Mammary epithelial cell (primary cell): ENCODE measurements at regions not wholly inside any gene's neighbourhood (a gene's known extent, or its start where the extent isn't known, plus 50 kb on each side); places are given as distances from the start of the nearest gene placed in this dataset.

Source experiments
- EZH2 ChIP-seq: IDR thresholded peaks from 2 replicates; pipeline ENCODE4 v1.6.1; 2012; ENCODE audit warnings: low read length, inconsistent platforms, borderline replicate concordance
- TF ChIP-seq, protein P1 (sequence below), 2 donors: IDR thresholded peaks in 1 of 2; conservative IDR thresholded peaks in 1 of 2; 2 replicates each; pipeline ENCODE4 v1.5.1; 2011 to 2012; ENCODE audit warnings: inconsistent platforms in 2 of 2, low read length in 2 of 2, mild to moderate bottlenecking in 2 of 2, control low read depth in 1 of 2, low read depth in 1 of 2; ENCODE audit not compliant: insufficient read depth in 1 of 2; ENCODE audit errors: extremely low read depth in 1 of 2

DNA sequence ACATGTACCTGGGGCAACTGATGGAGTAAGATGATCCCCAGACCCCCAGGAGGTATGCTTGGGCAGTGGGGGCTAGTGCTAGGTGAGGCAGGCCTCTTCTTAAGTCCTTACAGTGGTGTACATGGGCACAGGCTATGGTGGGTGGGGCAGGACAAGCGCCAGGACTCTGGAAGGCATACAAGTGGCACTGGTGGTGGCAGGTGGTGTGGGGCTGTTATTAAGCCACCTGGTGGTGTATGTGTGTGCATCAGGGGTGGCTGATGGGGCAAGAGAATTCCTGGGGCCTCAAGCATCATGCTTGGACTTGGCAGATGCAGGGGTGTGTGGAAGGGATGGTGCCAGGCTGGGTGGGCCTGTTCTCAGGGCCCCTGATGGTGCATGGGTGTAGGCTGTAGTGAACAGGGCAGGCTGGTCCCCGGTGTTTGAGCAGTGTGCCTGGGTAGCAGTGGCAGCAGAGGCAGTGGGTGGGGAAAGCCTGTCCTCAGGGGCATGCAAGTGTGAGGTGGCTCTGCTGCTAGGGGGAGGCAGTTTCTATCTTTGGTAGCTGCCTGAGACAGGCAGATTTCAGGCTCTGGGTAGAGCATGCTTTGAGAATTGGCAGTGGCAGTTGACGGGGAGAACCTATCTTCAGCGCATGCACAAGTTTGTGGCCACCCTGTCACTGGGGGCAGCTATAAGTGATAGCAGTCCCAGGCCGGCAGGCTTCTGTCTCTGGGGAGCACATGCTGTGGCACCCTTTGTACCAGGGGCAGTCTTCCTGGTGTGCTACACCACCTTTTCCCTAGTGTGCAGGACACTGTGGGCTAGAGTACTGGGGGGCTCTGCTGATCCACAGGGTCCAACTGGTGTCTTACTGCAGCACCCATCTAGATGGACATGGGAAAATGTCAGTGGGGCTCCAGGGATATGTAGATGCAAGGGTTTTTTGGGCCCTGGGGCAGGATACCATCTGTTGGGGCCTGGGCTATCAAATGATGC lies 52.6 kb upstream of the ABCD2 start:
- TF ChIP-seq, protein P1, sequence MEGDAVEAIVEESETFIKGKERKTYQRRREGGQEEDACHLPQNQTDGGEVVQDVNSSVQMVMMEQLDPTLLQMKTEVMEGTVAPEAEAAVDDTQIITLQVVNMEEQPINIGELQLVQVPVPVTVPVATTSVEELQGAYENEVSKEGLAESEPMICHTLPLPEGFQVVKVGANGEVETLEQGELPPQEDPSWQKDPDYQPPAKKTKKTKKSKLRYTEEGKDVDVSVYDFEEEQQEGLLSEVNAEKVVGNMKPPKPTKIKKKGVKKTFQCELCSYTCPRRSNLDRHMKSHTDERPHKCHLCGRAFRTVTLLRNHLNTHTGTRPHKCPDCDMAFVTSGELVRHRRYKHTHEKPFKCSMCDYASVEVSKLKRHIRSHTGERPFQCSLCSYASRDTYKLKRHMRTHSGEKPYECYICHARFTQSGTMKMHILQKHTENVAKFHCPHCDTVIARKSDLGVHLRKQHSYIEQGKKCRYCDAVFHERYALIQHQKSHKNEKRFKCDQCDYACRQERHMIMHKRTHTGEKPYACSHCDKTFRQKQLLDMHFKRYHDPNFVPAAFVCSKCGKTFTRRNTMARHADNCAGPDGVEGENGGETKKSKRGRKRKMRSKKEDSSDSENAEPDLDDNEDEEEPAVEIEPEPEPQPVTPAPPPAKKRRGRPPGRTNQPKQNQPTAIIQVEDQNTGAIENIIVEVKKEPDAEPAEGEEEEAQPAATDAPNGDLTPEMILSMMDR (conservative IDR thresholded peaks at IDR 0.05 in 1 of 2, IDR thresholded peaks at IDR 0.05 in 1 of 2; ENCODE audit: extremely low read depth in 1 of 2, insufficient read depth in 1 of 2, low read depth in 1 of 2, low read length in 2 of 2) = no peak
- no peak for TF ChIP-seq EZH2
